Uterus (tissue), 3 donors: ENCODE measurements at regions not wholly inside any gene's neighbourhood (a gene's known extent, or its start where the extent isn't known, plus 50 kb on each side); places are given as distances from the start of the nearest gene placed in this dataset.

Experiments used
- DNase-seq, 2 donors: peaks; one replicate each; pipeline ENCODE4 v3.0.0-alpha.2; 2019 to 2020
- H3K27ac ChIP-seq, 2 donors: fragments of 200-600 bp; sonication (generic); 1 replicate in 1 of 2; 2 replicates in 1 of 2; pipeline ENCODE4 v1.5.1; 2016 to 2018
- H3K27me3 ChIP-seq, 2 donors: fragments of 200-600 bp; sonication (generic); one replicate each; pipeline ENCODE4 v1.5.1; 2018 to 2019; ENCODE audit warnings: control low read depth in 1 of 2
- H3K36me3 ChIP-seq, 2 donors: fragments of 200-600 bp; sonication (generic); one replicate each; pipeline ENCODE4 v1.5.1; 2019; ENCODE audit warnings: control low read depth in 1 of 2
- H3K4me1 ChIP-seq, 2 donors: fragments of 200-600 bp; sonication (generic); one replicate each; pipeline ENCODE4 v1.5.1; 2018 to 2019; ENCODE audit warnings: control low read depth in 1 of 2
- H3K4me3 ChIP-seq, 2 donors: fragments of 200-600 bp; sonication (generic); 1 replicate in 1 of 2; 2 replicates in 1 of 2; pipeline ENCODE4 v1.5.1; 2018 to 2019; ENCODE audit warnings: mild to moderate bottlenecking in 1 of 2
- H3K9me3 ChIP-seq, 2 donors: fragments of 200-600 bp; sonication (generic); one replicate each; pipeline ENCODE4 v1.5.1; 2019; ENCODE audit warnings: control low read depth in 1 of 2
- CTCF ChIP-seq, 4 experiments: fragments of 200-600 bp in 2 of 4; fragments of 450-650 bp in 2 of 4; sonication (generic) in 2 of 4; IDR thresholded peaks; one replicate each; pipeline ENCODE4 v1.5.1; 2016 to 2019; ENCODE audit warnings: antibody characterized with exemption in 4 of 4, mild to moderate bottlenecking in 2 of 4, moderate library complexity in 1 of 4
- POLR2A ChIP-seq, 2 donors: fragments of 450-650 bp; IDR thresholded peaks; one replicate each; pipeline ENCODE4 v1.6.1; 2016; ENCODE audit warnings: antibody characterized with exemption in 2 of 2, mild to moderate bottlenecking in 1 of 2, moderate library complexity in 1 of 2
- intact Hi-C: fragments of 100-400 bp; cut with DNase I; formaldehyde crosslinking; loops from one replicate; pipeline ENCODE4 v1.15.1; 2023; ENCODE audit warnings: low total_unique reads
- donor health status: DM: yes; HTN: yes; CAD: no.

GRCh38 chr6:100262086-100262485 lies 202.6 kb downstream of the SIM1 start:
- intact Hi-C loops: no loop called here
- no peaks in the 10 kb centered on the region for H3K9me3 ChIP-seq
- no peaks in the 10 kb centered on the region for H3K27me3 ChIP-seq
- no peak overlapping the region for H3K27ac ChIP-seq
- H3K36me3 ChIP-seq: no peaks in the 10 kb centered on the region
- H3K4me3 ChIP-seq: no peak overlapping the region
- no peak for TF ChIP-seq CTCF (IDR thresholded peaks at IDR 0.05)
- no peak for TF ChIP-seq POLR2A (IDR thresholded peaks at IDR 0.05)
- no peak for DNase-seq
- no peaks in the 10 kb centered on the region for H3K4me1 ChIP-seq

GRCh38 chr6:100261486-100261885 lies 203.2 kb downstream of the SIM1 start:
- H3K27me3 ChIP-seq: no peaks in the 10 kb centered on the region
- H3K27ac ChIP-seq: no peak overlapping the region
- TF ChIP-seq CTCF (IDR thresholded peaks at IDR 0.05) (no peak), POLR2A (IDR thresholded peaks at IDR 0.05) (no peak)
- H3K4me1 ChIP-seq: no peaks in the 10 kb centered on the region
- H3K36me3 ChIP-seq: no peaks in the 10 kb centered on the region
- no peak for DNase-seq
- intact Hi-C loops: no loop called here
- no peaks in the 10 kb centered on the region for H3K9me3 ChIP-seq
- H3K4me3 ChIP-seq: no peak overlapping the region

GRCh38 chr6:100260584-100260983 lies 204.1 kb downstream of the SIM1 start:
- TF ChIP-seq POLR2A (IDR thresholded peaks at IDR 0.05): no peak
- no peak for TF ChIP-seq CTCF (IDR thresholded peaks at IDR 0.05)
- H3K9me3 ChIP-seq: no peaks in the 10 kb centered on the region
- H3K27ac ChIP-seq: no peak overlapping the region
- intact Hi-C loops: no loop called here
- no peaks in the 10 kb centered on the region for H3K36me3 ChIP-seq
- H3K27me3 ChIP-seq: no peaks in the 10 kb centered on the region
- DNase-seq: no peak
- H3K4me3 ChIP-seq: no peak overlapping the region
- H3K4me1 ChIP-seq: no peaks in the 10 kb centered on the region

GRCh38 chr6:100259865-100260264 lies 204.9 kb downstream of the SIM1 start:
- no peaks in the 10 kb centered on the region for H3K27me3 ChIP-seq
- no peak overlapping the region for H3K27ac ChIP-seq
- DNase-seq: no peak
- no peak overlapping the region for H3K4me3 ChIP-seq
- TF ChIP-seq POLR2A (IDR thresholded peaks at IDR 0.05) (no peak), CTCF (IDR thresholded peaks at IDR 0.05) (no peak)
- H3K4me1 ChIP-seq: no peaks in the 10 kb centered on the region
- H3K9me3 ChIP-seq: no peaks in the 10 kb centered on the region
- intact Hi-C loops: no loop called here
- H3K36me3 ChIP-seq: no peaks in the 10 kb centered on the region

- H3K4me1 ChIP-seq: no peaks in the 10 kb centered on the region
- DNase-seq: no peak
- H3K27ac ChIP-seq: no peak overlapping the region
- H3K4me3 ChIP-seq: no peak overlapping the region
- no peak for TF ChIP-seq POLR2A (IDR thresholded peaks at IDR 0.05)
- no peaks in the 10 kb centered on the region for H3K9me3 ChIP-seq
- no peaks in the 10 kb centered on the region for H3K36me3 ChIP-seq
- no peaks in the 10 kb centered on the region for H3K27me3 ChIP-seq
- intact Hi-C loops: no loop called here
Observed at GRCh38 chr6:100258752-100259151, 206.0 kb downstream of the SIM1 start.

GRCh38 chr6:100257793-100258395 lies 206.8 kb downstream of the SIM1 start:
- no peaks in the 10 kb centered on the region for H3K9me3 ChIP-seq
- DNase-seq: no peak
- H3K36me3 ChIP-seq: no peaks in the 10 kb centered on the region
- intact Hi-C loops: no loop called here
- H3K4me1 ChIP-seq: no peaks in the 10 kb centered on the region
- no peaks in the 10 kb centered on the region for H3K27me3 ChIP-seq
- H3K27ac ChIP-seq: no peak overlapping the region
- no peak overlapping the region for H3K4me3 ChIP-seq
- no peak for TF ChIP-seq CTCF (IDR thresholded peaks at IDR 0.05)
- TF ChIP-seq POLR2A (IDR thresholded peaks at IDR 0.05): no peak
